Liver (tissue), 8 donors: ENCODE measurements at regions not wholly inside any gene's neighbourhood (a gene's known extent, or its start where the extent isn't known, plus 50 kb on each side); places are given as distances from the start of the nearest gene placed in this dataset.

Experiments
- DNase-seq: peaks from one replicate; pipeline ENCODE4 v3.0.0-alpha.2; 2017; ENCODE audit warnings: low spot score
- H3K27ac ChIP-seq, 2 donors: one replicate each; pipeline ENCODE4 v1.7.0; 2013; ENCODE audit warnings: inconsistent platforms in 2 of 2, low read length in 2 of 2, control low read depth in 1 of 2, low read depth in 1 of 2, mild to moderate bottlenecking in 1 of 2
- H3K27me3 ChIP-seq, 4 donors: one replicate each; pipeline versions ENCODE4 v1.6.1 to v1.7.0; 2013; ENCODE audit warnings: low read length in 3 of 4, inconsistent platforms in 1 of 4, mild to moderate bottlenecking in 1 of 4, moderate library complexity in 1 of 4; ENCODE audit not compliant: control insufficient read depth in 4 of 4, insufficient read depth in 4 of 4
- H3K36me3 ChIP-seq, 4 donors: one replicate each; pipeline versions ENCODE4 v1.6.1 to v1.7.0; 2013; ENCODE audit warnings: low read length in 3 of 4, mild to moderate bottlenecking in 3 of 4, low read depth in 1 of 4, moderate library complexity in 1 of 4; ENCODE audit not compliant: control insufficient read depth in 4 of 4, insufficient read depth in 3 of 4
- H3K4me1 ChIP-seq, 4 donors: one replicate each; pipeline versions ENCODE4 v1.6.1 to v1.7.0; 2013; ENCODE audit warnings: low read length in 3 of 4, mild to moderate bottlenecking in 3 of 4, moderate library complexity in 1 of 4; ENCODE audit not compliant: control insufficient read depth in 4 of 4, insufficient read depth in 4 of 4
- H3K4me3 ChIP-seq, 3 donors: one replicate each; pipeline versions ENCODE4 v1.6.1 to v1.7.0; 2013; ENCODE audit warnings: low read length in 3 of 3, control low read depth in 1 of 3, low read depth in 1 of 3, mild to moderate bottlenecking in 1 of 3
- H3K9ac ChIP-seq, 2 donors: one replicate each; pipeline ENCODE4 v1.7.0; 2013; ENCODE audit warnings: low read length in 2 of 2, mild to moderate bottlenecking in 2 of 2, moderate library complexity in 2 of 2, control low read depth in 1 of 2, low read depth in 1 of 2
- H3K9me3 ChIP-seq, 4 donors: one replicate each; pipeline versions ENCODE4 v1.6.1 to v1.7.0; 2013; ENCODE audit warnings: low read length in 3 of 4; ENCODE audit not compliant: control insufficient read depth in 4 of 4
- ATF3 ChIP-seq: IDR thresholded peaks from 2 replicates; pipeline ENCODE4 v1.6.1; 2016; ENCODE audit warnings: antibody characterized with exemption
- CTCF ChIP-seq: fragments of 150-350 bp; IDR thresholded peaks from 2 replicates; pipeline ENCODE4 v1.5.1; 2017; ENCODE audit warnings: improper control_type of control experiment, low read depth, low read length; ENCODE audit not compliant: missing input control
- EGR1 ChIP-seq, 2 donors: IDR thresholded peaks; 2 replicates each; pipeline ENCODE4 v1.6.1; 2016 to 2018; ENCODE audit warnings: antibody characterized with exemption in 2 of 2, low read depth in 2 of 2
- FOXA1 ChIP-seq: IDR thresholded peaks from 2 replicates; pipeline ENCODE4 v1.6.1; 2016; ENCODE audit warnings: antibody characterized with exemption
- FOXA2 ChIP-seq: IDR thresholded peaks from 2 replicates; pipeline ENCODE4 v1.6.1; 2016; ENCODE audit warnings: antibody characterized with exemption
- HNF4A ChIP-seq, 2 donors: conservative IDR thresholded peaks; 2 replicates each; pipeline ENCODE4 v1.6.1; 2016; ENCODE audit warnings: antibody characterized with exemption in 2 of 2, mild to moderate bottlenecking in 2 of 2
- JUND ChIP-seq, 2 donors: IDR thresholded peaks; 2 replicates each; pipeline ENCODE4 v1.6.1; 2016; ENCODE audit warnings: antibody characterized with exemption in 2 of 2
- NR2F2 ChIP-seq: IDR thresholded peaks from 2 replicates; pipeline ENCODE4 v1.6.1; 2016; ENCODE audit warnings: antibody characterized with exemption
- RAD21 ChIP-seq, 2 donors: IDR thresholded peaks; 2 replicates each; pipeline ENCODE4 v1.6.1; 2016; ENCODE audit warnings: antibody characterized with exemption in 2 of 2, mild to moderate bottlenecking in 2 of 2
- REST ChIP-seq: IDR thresholded peaks from 2 replicates; pipeline ENCODE4 v1.6.1; 2016; ENCODE audit warnings: antibody characterized with exemption, mild to moderate bottlenecking
- SP1 ChIP-seq: IDR thresholded peaks from 2 replicates; pipeline ENCODE4 v1.6.1; 2018; ENCODE audit warnings: antibody characterized with exemption, mild to moderate bottlenecking
- TAF1 ChIP-seq: conservative IDR thresholded peaks from 2 replicates; pipeline ENCODE4 v1.6.1; 2016; ENCODE audit warnings: antibody characterized with exemption, mild to moderate bottlenecking
- ZBTB33 ChIP-seq: IDR thresholded peaks from 2 replicates; pipeline ENCODE4 v1.6.1; 2016; ENCODE audit warnings: antibody characterized with exemption
- WGBS: extraction: QIAGEN DNeasy Blood & Tissue Kit; methylation state at CpG from one replicate; pipeline ENCODE4 v1.1.7; 2013; 5-methylcytosine and 5-hydroxymethylcytosine counted together
- donor health status: healthy.
- donor health status: healthy.
- donor health status: healthy.
- donor health status: healthy.
- donor health status: healthy.

GRCh38 chr12:88955531-88955930 is 375.3 kb upstream of the KITLG start:
- Histone ChIP-seq H3K4me1 (no peaks in the 10 kb centered on the region), H3K27me3 (no peaks in the 10 kb centered on the region), H3K9me3 (no peaks in the 10 kb centered on the region), H3K4me3 (no peak overlapping the region), H3K27ac (no peak overlapping the region), H3K36me3 (no peaks in the 10 kb centered on the region), H3K9ac (no peak overlapping the region)
- no peak for TF ChIP-seq SP1
- no peak for TF ChIP-seq CTCF
- TF ChIP-seq FOXA2: no peak
- no peak for TF ChIP-seq JUND (IDR thresholded peaks at IDR 0.05)
- no peak for TF ChIP-seq EGR1 (IDR thresholded peaks at IDR 0.05; ENCODE audit: low read depth in 2 of 2)
- TF ChIP-seq ZBTB33: no peak
- TF ChIP-seq RAD21 (IDR thresholded peaks at IDR 0.05): no peak
- no peak for TF ChIP-seq NR2F2
- no peak for TF ChIP-seq HNF4A (conservative IDR thresholded peaks at IDR 0.05)
- 62% methylated on average over 5 of the region's 5 CpGs for WGBS
- DNase-seq: no peak

- 82% methylated on average over 9 of the region's 9 CpGs for WGBS
- H3K36me3 ChIP-seq: no peaks in the 10 kb centered on the region
- no peaks in the 10 kb centered on the region for H3K4me1 ChIP-seq
- DNase-seq: no peak
- no peaks in the 10 kb centered on the region for H3K9me3 ChIP-seq
- no peak overlapping the region for H3K9ac ChIP-seq
- TF ChIP-seq FOXA1: no peak
- TF ChIP-seq REST: no peak
- TF ChIP-seq EGR1 (IDR thresholded peaks at IDR 0.05; ENCODE audit: low read depth in 2 of 2): no peak
- TF ChIP-seq ATF3: no peak
- no peak for TF ChIP-seq TAF1
- no peak overlapping the region for H3K4me3 ChIP-seq
- no peaks in the 10 kb centered on the region for H3K27me3 ChIP-seq
- H3K27ac ChIP-seq: no peak overlapping the region
Measured at GRCh38 chr12:88953029-88953586, 372.8 kb upstream of the KITLG start.
